Loucy (cell line): ENCODE measurements at regions not wholly inside any gene's neighbourhood (a gene's known extent, or its start where the extent isn't known, plus 50 kb on each side); places are given as distances from the start of the nearest gene placed in this dataset.

Source experiments
- CTCF ChIP-seq: fragments of 200-600 bp; sonication (generic); conservative IDR thresholded peaks from 2 replicates; pipeline ENCODE4 v1.5.1; 2014; ENCODE audit warnings: mild to moderate bottlenecking, antibody characterized with exemption, low read length
- EZH2phosphoT487 ChIP-seq: fragments of 200-600 bp; IDR thresholded peaks from 2 replicates; pipeline ENCODE4 v1.6.1; 2018; ENCODE audit warnings: antibody characterized with exemption, mild to moderate bottlenecking, moderate library complexity, borderline replicate concordance

GRCh38 chr6:10000551-10000950, 414.3 kb downstream of the TFAP2A start:
- TF ChIP-seq CTCF = no peak
- no peak for TF ChIP-seq EZH2phosphoT487
